ENCODE measurements at regions not wholly inside any gene's neighbourhood (a gene's known extent, or its start where the extent isn't known, plus 50 kb on each side); places are given as distances from the start of the nearest gene placed in this dataset.
"Not testable (repeated sequence)": the region's sequence is repeated elsewhere in the genome, so short reads cannot be mapped to it uniquely, and the experiment has no call there.

DNA sequence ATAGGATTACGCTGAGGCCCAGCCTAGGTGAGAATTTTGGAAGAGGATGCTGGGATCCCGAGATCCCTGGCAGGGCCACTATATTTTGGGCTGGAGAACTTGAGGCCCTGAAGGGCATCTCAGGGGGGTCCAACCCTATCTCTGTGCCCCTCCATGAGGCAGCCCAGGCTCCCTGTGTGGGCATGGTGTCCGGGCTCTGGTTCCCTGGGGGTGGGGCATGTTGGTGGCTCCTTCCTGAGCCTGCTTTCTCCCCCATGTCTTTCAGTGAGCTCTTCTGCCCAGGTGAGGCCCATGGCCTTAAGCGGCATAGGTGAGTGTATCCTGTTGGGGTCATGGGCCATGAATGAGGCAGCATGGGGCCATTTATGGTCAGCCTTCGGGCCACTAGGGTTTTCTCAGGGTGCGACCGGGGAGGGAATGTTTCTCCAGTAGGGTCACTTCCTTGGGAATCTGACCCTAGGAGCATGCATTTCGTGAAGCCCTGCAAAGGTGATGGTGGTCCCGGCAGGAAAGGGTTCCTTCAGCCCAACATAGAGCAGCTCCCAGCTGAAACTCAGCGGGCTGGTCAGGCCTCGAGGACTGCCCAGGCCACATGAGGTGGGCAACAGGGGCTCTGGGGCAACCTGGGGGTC lies 191.3 kb downstream of the UBE3A start:
- no peak for DNase-seq (ENCODE audit: extremely low spot score)
- TF ChIP-seq, protein P1, sequence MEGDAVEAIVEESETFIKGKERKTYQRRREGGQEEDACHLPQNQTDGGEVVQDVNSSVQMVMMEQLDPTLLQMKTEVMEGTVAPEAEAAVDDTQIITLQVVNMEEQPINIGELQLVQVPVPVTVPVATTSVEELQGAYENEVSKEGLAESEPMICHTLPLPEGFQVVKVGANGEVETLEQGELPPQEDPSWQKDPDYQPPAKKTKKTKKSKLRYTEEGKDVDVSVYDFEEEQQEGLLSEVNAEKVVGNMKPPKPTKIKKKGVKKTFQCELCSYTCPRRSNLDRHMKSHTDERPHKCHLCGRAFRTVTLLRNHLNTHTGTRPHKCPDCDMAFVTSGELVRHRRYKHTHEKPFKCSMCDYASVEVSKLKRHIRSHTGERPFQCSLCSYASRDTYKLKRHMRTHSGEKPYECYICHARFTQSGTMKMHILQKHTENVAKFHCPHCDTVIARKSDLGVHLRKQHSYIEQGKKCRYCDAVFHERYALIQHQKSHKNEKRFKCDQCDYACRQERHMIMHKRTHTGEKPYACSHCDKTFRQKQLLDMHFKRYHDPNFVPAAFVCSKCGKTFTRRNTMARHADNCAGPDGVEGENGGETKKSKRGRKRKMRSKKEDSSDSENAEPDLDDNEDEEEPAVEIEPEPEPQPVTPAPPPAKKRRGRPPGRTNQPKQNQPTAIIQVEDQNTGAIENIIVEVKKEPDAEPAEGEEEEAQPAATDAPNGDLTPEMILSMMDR (IDR thresholded peaks at IDR 0.05; ENCODE audit: control extremely low read depth, extremely low read depth, low read depth, missing control alignments): no peak
- ChIA-PET POLR2A (no interaction called here), CTCF (no interaction called here)

DNA sequence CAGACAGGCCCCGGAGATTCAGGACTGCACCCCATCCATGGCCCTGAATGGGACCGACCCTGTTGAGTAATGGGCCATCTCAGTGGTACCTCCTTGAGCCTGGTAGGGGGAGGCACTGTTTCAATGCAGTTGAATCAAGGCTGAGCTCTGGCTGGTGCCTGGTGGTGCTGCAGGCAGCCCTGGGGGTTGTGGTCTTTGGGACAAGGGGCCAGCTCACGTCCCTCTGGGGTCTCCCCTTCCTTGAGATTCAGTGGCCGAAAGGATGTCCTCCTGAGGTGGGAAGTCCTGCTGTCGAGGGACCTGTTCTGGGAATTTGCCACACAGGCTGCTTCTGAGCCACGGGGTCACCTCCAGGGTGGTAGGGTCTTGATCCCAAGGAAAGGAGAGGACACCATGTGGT lies 190.7 kb downstream of the UBE3A start:
- POLR2A ChIA-PET; DNase-seq (ENCODE audit: extremely low spot score); CTCF ChIA-PET: not testable (repeated sequence)

DNA sequence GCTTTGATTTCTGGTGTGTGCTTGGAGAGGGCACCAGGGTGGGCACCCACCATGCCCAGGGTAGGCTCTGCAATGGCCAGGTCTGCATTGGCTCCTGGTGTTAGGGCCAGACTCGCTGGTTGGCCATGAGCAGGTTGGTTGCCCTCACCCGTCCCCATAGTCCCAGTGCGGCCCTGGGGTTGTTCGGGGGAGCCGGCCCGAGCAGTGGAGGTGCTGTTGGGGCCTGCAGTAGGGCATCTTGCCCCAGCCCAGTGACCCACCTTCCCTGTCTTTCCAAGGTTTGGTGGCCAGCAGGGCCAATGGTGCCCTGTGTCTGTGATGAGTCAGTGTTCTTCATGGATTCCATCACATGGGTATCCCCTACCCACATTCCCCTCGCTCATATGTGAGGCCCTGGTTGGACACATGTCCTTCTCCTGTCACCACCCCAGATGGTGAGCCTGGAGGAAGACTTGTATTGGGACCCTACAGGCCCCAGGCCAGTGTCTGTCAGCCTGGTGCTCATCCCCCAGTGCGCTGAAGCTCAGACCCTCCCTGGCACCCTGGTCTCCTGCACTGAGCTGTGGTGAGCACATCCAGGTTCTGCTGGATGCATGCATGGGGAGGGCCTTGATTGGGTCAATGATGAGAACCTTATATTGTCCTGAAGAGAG lies 190.1 kb downstream of the UBE3A start:
- ChIA-PET POLR2A (no interaction called here), CTCF (no interaction called here)
- TF ChIP-seq, protein P1 (IDR thresholded peaks at IDR 0.05; ENCODE audit: control extremely low read depth, extremely low read depth, low read depth, missing control alignments): no peak
- DNase-seq (ENCODE audit: extremely low spot score): no peak

DNA sequence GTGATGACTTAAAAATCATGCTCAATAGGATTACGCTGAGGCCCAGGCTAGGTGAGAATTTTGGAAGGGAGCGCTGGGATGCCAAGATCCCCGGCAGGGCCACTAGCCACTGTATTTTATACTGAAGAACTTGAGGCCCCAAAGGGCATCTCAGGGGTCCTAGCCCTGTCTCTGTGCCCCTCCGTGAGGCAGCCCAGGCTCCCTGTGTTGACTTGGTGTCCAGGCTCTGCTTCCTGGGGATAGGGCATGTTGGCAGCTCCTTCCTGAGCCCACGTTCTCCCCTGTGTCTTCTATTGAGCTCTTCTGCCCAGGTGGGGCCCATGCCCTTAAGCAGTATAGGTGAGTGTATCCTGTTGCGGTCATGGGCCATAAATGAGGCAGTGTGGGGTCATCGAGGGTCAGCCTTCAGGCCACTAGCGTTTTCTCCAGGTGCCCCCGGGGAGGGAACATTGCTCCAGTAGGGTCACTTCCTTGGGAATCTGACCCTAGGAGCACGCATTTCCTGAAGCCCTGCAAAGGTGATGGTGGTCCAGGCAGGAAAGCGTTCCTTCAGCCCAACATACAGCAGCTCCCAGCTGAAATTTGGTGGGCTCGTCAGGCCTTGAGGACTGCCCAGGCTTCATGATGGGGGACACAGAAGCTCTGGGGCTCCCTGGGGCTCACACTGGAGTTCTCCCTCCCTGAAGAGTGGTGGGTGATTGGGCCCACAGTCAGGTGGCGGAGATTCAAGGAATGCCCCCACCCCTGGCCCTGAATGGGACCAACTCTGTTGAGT lies 189.4 kb downstream of the UBE3A start:
- CTCF ChIA-PET: no interaction called here
- DNase-seq (ENCODE audit: extremely low spot score): no peak
- POLR2A ChIA-PET: interaction anchor here (0.9 kb wide), 1 partner anchor 12 kb away, joined by 3 read pairs; no protein-coding TSS in a partner anchor
- TF ChIP-seq, protein P1 (IDR thresholded peaks at IDR 0.05; ENCODE audit: control extremely low read depth, extremely low read depth, low read depth, missing control alignments): no peak

DNA sequence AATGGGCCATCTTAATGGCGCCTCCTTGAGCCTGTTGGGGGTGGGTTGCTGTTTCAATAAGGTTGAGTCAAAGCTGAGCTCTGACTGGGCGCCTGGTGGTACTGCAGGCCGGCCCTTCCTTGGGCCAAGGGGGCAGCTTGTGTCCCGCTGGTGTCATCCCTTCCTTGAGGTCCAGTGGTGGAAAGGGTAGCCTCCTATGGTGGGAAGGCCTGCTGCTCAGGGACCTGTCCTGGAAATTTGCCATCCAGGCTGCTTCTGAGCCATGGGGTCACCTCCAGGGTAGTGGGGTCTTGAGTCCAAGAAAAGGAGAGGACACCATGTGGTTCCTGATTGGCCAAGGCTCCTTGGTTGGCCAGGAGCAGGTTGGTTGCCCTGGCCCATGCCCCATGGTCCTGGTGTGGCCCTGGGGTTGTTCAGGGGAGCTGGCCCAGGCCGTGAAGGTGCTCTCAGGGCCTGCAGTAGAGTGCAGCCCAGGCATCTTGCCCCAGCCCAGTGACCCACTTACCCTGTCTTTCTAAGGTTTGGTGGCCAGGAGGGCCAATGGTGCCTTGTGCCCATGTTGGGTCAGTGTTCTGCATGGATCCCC lies 188.7 kb downstream of the UBE3A start:
- CTCF ChIA-PET: no interaction called here
- DNase-seq (ENCODE audit: extremely low spot score): no peak
- POLR2A ChIA-PET: interaction anchor here (0.9 kb wide), 1 partner anchor 13 kb away, joined by 3 read pairs; no protein-coding TSS in a partner anchor
- TF ChIP-seq, protein P1 (IDR thresholded peaks at IDR 0.05; ENCODE audit: control extremely low read depth, extremely low read depth, low read depth, missing control alignments): no peak

DNA sequence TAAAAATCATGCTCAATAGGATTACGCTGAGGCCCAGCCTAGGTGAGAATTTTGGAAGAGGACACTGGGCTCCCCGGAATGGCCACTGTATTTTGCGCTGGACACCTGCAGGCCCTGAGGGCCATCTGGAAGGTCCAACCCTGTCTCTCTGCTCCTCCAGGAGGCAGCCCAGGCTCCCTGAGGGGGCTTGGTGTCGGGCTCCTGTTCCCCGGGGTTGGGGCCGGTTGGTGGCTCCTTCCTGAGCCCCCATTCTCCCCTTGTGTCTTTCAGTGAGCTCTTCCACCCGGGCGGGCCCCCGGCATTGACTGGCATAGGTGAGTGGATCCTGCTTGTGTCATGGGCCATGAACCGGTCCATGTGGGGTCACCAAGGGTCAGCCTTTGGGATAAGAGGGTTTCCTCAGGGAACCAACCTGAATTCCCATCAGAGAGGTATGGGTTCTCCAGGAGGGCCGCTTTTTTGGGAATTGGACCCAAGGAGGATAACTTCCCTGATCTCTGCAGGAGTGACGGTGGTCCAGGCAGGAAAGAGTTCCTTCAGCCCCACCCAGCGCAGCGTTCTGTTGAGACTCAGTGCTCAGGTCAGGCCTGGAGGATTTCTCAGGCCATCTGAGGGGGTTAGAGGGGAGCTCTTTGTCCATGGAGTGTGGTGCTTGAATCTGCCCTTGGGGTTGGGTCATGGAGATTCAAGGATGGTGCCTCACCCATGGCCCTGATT lies 187.8 kb downstream of the UBE3A start:
- CTCF ChIA-PET: no interaction called here
- TF ChIP-seq, protein P1 (IDR thresholded peaks at IDR 0.05; ENCODE audit: control extremely low read depth, extremely low read depth, low read depth, missing control alignments): no peak
- POLR2A ChIA-PET: no interaction called here
- DNase-seq (ENCODE audit: extremely low spot score): peak; percentile 4
